ENCODE measurements at regions not wholly inside any gene's neighbourhood (a gene's known extent, or its start where the extent isn't known, plus 50 kb on each side); places are given as distances from the start of the nearest gene placed in this dataset.

GRCh38 chr20:40773376-40773775 lies 84.3 kb upstream of the MAFB start:
- Histone ChIP-seq H3K27me3 (ENCODE audit: insufficient read depth, low read length) (0 out of 2 replicates have a peak, but pooled peaks cover 5% of the 10 kb centered on the region), H3K9me2 (ENCODE audit: insufficient read depth) (no peaks in the 10 kb centered on the region), H3K4me2 (ENCODE audit: low read length) (no peak overlapping the region), H3K27ac (ENCODE audit: low read depth, low read length) (no peak overlapping the region), H3K9ac (ENCODE audit: low read length) (no peak overlapping the region), H4K20me1 (ENCODE audit: insufficient read depth) (no peaks in the 10 kb centered on the region), H3K4me3 (replicated peaks in 1 of 2; ENCODE audit: low read depth in 1 of 2, low read length in 2 of 2) (no peak overlapping the region), H2AFZ (ENCODE audit: low read depth, low read length, poor library complexity, severe bottlenecking) (no peak overlapping the region), H3K4me1 (ENCODE audit: control insufficient read depth in 1 of 2, insufficient read depth in 2 of 2, low read length in 2 of 2) (no peaks in the 10 kb centered on the region), H3K36me3 (ENCODE audit: control insufficient read depth in 1 of 2, insufficient read depth in 2 of 2, low read length in 2 of 2) (no peaks in the 10 kb centered on the region), H3K79me2 (ENCODE audit: insufficient read depth, low read length) (no peaks in the 10 kb centered on the region), H3K9me3 (ENCODE audit: control insufficient read depth in 1 of 2, insufficient read depth in 1 of 2, low read depth in 1 of 2, low read length in 2 of 2) (no peaks in the 10 kb centered on the region)
- no peak for TF ChIP-seq ATF3 (IDR thresholded peaks at IDR 0.05)
- no peak for TF ChIP-seq CEBPB (IDR thresholded peaks at IDR 0.05; ENCODE audit: low read depth)
- TF ChIP-seq SP1 (IDR thresholded peaks at IDR 0.05; ENCODE audit: low read depth), result no peak
- CTCF ChIA-PET, result no interaction called here
- RAD21 ChIA-PET (ENCODE audit: low non-redundant PET in 1 of 2, low total read pairs in 2 of 2, uncharacterized antibody in 2 of 2, unreplicated experiment in 2 of 2), result no interaction called here
- POLR2A ChIA-PET, result no interaction called here
- no TSS peak for BruUV-seq (replicated peaks)
- DNase-seq (ENCODE audit: low read depth, low spot score) (no peak), ATAC-seq (no peak)
- intact Hi-C loops (cut with micrococcal nuclease), result no loop called here

DNA sequence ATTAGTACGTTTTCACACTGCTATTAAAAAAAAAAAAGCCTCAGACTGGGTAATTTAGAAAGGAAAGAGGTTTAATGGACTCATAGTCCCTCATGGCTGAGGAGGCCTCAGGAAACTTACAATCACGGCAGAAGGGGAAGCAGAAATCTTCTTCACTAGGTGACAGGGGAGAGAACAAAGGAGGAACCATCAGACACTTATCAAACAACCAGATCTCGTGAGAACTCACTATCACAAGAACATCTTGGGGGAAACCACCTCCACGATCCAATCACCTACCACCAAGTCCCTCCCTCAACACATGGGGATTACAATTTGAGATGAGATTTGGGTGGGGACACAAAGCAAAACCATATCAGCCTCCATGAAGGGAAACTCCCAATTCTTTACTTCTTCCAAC lies 85.2 kb upstream of the MAFB start:
- no peaks in the 10 kb centered on the region for H3K79me2 ChIP-seq (ENCODE audit: insufficient read depth, low read length)
- DNase-seq (ENCODE audit: low read depth, low spot score), result no peak
- H3K9me3 ChIP-seq (ENCODE audit: control insufficient read depth in 1 of 2, insufficient read depth in 1 of 2, low read depth in 1 of 2, low read length in 2 of 2), result no peaks in the 10 kb centered on the region
- ATAC-seq, result no peak
- peaks cover 11% of the 10 kb centered on the region; the same call in 1 of the 2 replicates for H3K27me3 ChIP-seq (ENCODE audit: insufficient read depth, low read length)
- no peak overlapping the region for H2AFZ ChIP-seq (ENCODE audit: low read depth, low read length, poor library complexity, severe bottlenecking)
- no peaks in the 10 kb centered on the region for H4K20me1 ChIP-seq (ENCODE audit: insufficient read depth)
- BruUV-seq (replicated peaks), result no TSS peak
- no peak overlapping the region for H3K27ac ChIP-seq (ENCODE audit: low read depth, low read length)
- no peaks in the 10 kb centered on the region for H3K36me3 ChIP-seq (ENCODE audit: control insufficient read depth in 1 of 2, insufficient read depth in 2 of 2, low read length in 2 of 2)
- intact Hi-C loops (cut with micrococcal nuclease), result no loop called here
- ChIA-PET POLR2A (no interaction called here), CTCF (no interaction called here), RAD21 (ENCODE audit: low non-redundant PET in 1 of 2, low total read pairs in 2 of 2, uncharacterized antibody in 2 of 2, unreplicated experiment in 2 of 2) (no interaction called here)
- H3K4me2 ChIP-seq (ENCODE audit: low read length), result no peak overlapping the region
- no peak for TF ChIP-seq CTCF (IDR thresholded peaks at IDR 0.05 in 2 of 3, conservative IDR thresholded peaks at IDR 0.05 in 1 of 3; ENCODE audit: borderline replicate concordance in 1 of 3, insufficient read depth in 1 of 3, low read depth in 2 of 3, low read length in 2 of 3)
- TF ChIP-seq ATF3 (IDR thresholded peaks at IDR 0.05), result no peak
- TF ChIP-seq RAD21 (IDR thresholded peaks at IDR 0.05; ENCODE audit: low read depth), result no peak
- TF ChIP-seq TCF7L2 (IDR thresholded peaks at IDR 0.05; ENCODE audit: borderline replicate concordance, extremely low read depth, insufficient read depth, insufficient read length), result no peak
- TF ChIP-seq YY1 (IDR thresholded peaks at IDR 0.05; ENCODE audit: extremely low read depth, insufficient replicate concordance, low read depth, low read length), result no peak
- no peak for TF ChIP-seq EZH2 (IDR thresholded peaks at IDR 0.05)
- no peak for TF ChIP-seq SP1 (IDR thresholded peaks at IDR 0.05; ENCODE audit: low read depth)
- TF ChIP-seq ZNF274 (IDR thresholded peaks at IDR 0.05; ENCODE audit: low read depth, low read length), result no peak
- TF ChIP-seq ELF1 (IDR thresholded peaks at IDR 0.05; ENCODE audit: borderline replicate concordance, low read depth), result no peak
- TF ChIP-seq POLR2A (IDR thresholded peaks at IDR 0.05; ENCODE audit: borderline replicate concordance, extremely low read depth, insufficient read depth, insufficient read length), result no peak
- H3K4me1 ChIP-seq (ENCODE audit: control insufficient read depth in 1 of 2, insufficient read depth in 2 of 2, low read length in 2 of 2), result no peaks in the 10 kb centered on the region
- no peak overlapping the region for H3K9ac ChIP-seq (ENCODE audit: low read length)
- no peak overlapping the region for H3K4me3 ChIP-seq (replicated peaks in 1 of 2; ENCODE audit: low read depth in 1 of 2, low read length in 2 of 2)
- H3K9me2 ChIP-seq (ENCODE audit: insufficient read depth), result no peaks in the 10 kb centered on the region
